ENCODE measurements at regions not wholly inside any gene's neighbourhood (a gene's known extent, or its start where the extent isn't known, plus 50 kb on each side); places are given as distances from the start of the nearest gene placed in this dataset.
"Not testable (repeated sequence)": the region's sequence is repeated elsewhere in the genome, so short reads cannot be mapped to it uniquely, and the experiment has no call there.

DNA sequence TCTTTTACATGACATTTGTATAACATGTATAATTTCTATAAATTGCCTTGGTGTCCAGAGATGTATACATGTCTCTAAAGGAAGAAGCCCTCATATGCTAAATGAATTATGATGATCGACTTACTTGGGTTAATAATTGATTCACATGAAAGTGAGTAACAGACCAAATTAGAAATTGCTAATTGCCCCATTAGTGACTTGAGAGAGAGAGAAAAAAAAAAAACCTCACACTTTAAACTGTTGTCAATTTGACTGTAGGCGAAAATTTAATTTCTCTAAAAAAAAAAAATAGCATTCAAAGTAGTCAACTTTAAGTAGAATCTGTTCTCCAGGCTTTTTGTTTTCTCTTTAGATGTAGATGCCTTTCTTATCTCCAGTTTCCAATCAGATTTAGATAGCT lies 383.3 kb downstream of the SH2D4B start:
- no peak for DNase-seq (ENCODE audit: extremely low read depth in 1 of 11, low read depth in 9 of 11, low spot score in 4 of 11)

- peak in 4 of 11 donors; percentile 39 to 49 (median 43) for DNase-seq (ENCODE audit: extremely low read depth in 1 of 11, low read depth in 9 of 11, low spot score in 4 of 11)
Measured at GRCh38 chr10:80924063-80924952, 386.6 kb downstream of the SH2D4B start.

DNA sequence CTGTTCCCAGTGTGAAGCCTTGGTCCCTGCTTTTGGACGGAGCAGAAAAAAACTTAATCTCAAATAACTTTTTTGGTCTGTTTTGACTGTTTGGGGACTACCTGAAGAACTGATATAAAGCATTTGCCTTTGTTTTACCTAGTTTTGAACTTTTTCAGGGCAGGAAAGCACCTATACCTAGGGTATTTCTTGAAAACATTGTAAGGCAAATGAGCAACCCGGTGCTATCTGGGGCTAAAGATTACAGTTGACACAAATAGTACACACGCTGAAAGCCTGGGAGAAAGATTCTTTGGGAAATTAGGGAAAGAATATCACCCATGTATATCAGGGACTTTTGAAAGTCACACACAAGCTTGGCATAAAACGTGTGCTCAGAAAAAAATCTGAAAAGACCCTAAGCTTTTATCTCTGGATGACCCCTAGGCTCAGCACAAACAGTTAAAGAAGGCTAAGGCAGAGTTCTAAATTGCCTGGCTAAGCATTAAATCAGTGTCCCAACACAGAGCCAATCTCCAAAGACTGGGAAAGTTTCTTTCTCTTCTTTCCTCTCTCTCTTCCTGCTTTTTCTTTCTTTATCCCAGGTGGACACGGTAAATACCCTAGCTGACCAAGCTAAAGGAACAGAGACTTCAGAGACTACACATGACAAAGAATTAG lies 389.8 kb downstream of the SH2D4B start:
- DNase-seq (ENCODE audit: extremely low read depth in 1 of 11, low read depth in 9 of 11, low spot score in 4 of 11): no peak

GRCh38 chr10:80938903-80939302 lies 401.2 kb downstream of the SH2D4B start:
- no peak for DNase-seq (ENCODE audit: extremely low read depth in 1 of 11, low read depth in 9 of 11, low spot score in 4 of 11)

DNA sequence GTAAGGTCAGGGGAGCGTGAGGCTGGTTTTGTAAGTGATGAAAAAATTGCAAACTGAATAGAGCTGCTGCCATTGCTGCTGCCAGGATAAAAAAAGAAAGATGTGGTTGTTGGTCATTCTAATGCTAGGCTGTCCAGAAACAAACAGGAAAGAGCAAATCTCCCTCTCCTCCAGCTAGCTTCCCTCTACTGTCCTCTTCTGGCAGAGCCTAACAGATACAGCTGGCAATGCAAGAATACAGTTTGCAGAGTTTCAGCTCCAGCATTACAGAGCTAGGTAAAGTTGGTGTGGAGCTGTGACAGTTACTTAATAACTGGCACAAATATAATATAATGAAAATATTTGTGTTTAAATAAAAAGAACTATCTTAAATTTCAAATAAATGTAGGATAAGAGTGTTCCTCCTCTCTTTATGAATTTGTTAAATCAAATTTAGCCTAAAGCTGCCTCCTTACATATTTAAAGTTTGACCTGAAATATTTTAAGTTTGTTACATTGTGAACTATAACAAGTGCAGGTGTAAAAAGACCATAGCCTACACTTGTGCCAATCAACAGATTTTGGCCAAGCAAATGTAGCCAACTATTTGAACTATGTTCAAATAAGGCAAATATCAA lies 407.7 kb downstream of the SH2D4B start:
- peak in 8 of 11 donors; percentile 7 to 48 (median 30) for DNase-seq (ENCODE audit: extremely low read depth in 1 of 11, low read depth in 9 of 11, low spot score in 4 of 11)

DNA sequence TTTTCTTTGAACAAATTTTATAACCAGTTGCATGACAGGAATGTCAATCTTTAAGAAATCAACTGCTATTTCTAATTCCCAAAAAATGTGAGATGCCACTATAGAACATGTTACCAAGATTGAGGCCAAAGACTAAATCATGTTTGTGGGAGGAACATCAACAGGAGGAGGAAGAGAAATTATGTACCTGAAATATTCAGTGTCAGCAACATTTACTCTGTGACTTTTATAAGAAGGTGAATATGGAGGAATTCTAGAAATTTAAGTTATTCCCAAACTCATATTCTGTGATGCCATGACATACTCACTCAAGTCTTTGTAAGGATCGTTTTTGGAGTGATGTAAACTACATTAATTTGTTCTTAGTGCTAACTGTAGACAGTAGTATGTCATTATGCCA lies 408.4 kb downstream of the SH2D4B start:
- DNase-seq (ENCODE audit: extremely low read depth in 1 of 11, low read depth in 9 of 11, low spot score in 4 of 11): no peak

- DNase-seq (ENCODE audit: extremely low read depth in 1 of 11, low read depth in 9 of 11, low spot score in 4 of 11): no peak
Measured at GRCh38 chr10:80946957-80947726, 409.4 kb downstream of the SH2D4B start.

GRCh38 chr10:80949785-80950184 lies 412.1 kb downstream of the SH2D4B start:
- no peak for DNase-seq (ENCODE audit: extremely low read depth in 1 of 11, low read depth in 9 of 11, low spot score in 4 of 11)

- DNase-seq (ENCODE audit: extremely low read depth in 1 of 11, low read depth in 9 of 11, low spot score in 4 of 11): no peak
Measured at GRCh38 chr10:80952436-80952835, 414.7 kb downstream of the SH2D4B start.

- DNase-seq (ENCODE audit: extremely low read depth in 1 of 11, low read depth in 9 of 11, low spot score in 4 of 11): no peak
Measured at GRCh38 chr10:80957161-80957560, 419.5 kb downstream of the SH2D4B start.

- DNase-seq (ENCODE audit: extremely low read depth in 1 of 11, low read depth in 9 of 11, low spot score in 4 of 11): no peak
Measured at GRCh38 chr10:80964179-80964578, 426.5 kb downstream of the SH2D4B start.

DNA sequence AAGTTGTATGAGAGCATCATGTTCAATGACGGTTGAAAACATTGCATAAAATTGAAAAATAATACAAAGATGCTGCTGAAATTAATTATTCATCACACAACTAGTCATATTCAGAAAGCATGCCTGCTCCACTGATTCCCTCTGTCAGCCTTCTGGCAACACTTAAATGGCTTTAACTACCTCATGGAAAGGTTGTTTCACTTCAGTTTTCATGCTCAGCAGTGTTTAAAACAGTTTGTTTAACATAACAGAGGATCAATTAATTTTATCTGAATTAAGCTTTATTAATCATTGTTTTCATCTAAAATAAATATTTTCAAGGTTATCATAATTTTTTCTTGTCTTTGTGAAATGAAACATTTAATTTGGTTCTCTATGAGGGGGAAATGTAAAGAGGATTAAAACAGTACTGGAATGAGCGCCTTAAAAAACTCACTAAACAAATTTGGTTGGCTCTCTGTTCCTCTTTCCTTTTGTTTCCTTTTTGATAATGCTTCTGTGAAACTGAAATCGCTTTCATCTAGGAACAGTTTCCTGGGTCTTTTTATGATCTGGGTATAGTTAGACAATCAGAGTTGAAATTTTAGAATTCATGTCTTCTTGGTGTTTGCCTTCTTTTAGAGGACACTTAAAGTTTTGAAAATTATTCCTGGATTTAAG lies 427.4 kb downstream of the SH2D4B start:
- DNase-seq (ENCODE audit: extremely low read depth in 1 of 11, low read depth in 9 of 11, low spot score in 4 of 11): no peak

DNA sequence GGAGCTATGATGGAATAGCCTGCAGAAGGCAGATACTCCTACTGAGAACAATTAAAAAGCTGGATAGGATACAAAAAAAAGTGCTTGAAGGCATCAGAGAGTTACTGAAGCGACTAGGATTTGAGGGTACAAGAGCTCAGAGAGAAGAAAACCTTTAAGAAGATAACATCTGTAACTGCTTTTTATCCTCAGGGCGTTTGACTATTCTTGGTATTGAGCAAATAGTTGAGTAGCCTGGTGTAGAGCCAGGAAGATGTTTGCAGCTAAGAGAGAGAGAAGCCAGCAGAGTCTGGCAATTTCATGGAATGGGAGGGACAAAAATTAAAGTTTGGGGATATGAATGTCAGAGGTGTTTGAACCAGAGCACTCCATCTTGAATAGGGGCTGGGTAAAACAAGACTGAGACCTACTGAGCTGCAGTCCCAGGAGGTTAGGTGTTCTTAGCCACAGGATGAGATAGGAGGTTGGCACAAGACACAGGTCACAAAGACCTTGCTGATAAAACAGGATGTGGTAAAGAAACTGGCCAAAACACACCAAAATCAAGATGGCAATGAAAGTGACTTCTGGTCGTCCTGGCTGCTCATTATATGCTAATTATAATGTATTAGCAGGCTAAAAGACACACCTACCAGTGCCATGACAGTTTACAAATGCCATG lies 428.8 kb downstream of the SH2D4B start:
- no peak for DNase-seq (ENCODE audit: extremely low read depth in 1 of 11, low read depth in 9 of 11, low spot score in 4 of 11)

DNA sequence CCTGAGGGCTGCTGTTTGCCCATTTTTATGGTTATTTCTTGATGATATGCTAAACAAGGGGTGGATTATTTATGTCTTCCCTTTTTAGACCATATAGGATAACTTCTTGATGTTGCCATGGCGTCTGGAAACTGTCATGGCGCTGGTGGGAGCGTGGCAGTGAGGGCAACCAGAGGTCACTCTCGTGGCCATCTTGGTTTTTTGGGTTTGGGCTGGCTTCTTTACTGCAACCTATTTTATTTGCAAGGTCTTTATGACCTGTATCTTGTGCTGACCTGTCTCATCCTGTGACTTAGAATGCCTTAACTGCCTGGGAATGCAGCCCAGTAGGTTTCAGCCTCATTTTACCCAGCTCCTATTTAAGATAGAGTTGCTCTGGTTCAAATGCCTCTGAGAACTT lies 429.7 kb downstream of the SH2D4B start:
- not testable (repeated sequence) for DNase-seq (ENCODE audit: extremely low read depth in 1 of 11, low read depth in 9 of 11, low spot score in 4 of 11)

DNA sequence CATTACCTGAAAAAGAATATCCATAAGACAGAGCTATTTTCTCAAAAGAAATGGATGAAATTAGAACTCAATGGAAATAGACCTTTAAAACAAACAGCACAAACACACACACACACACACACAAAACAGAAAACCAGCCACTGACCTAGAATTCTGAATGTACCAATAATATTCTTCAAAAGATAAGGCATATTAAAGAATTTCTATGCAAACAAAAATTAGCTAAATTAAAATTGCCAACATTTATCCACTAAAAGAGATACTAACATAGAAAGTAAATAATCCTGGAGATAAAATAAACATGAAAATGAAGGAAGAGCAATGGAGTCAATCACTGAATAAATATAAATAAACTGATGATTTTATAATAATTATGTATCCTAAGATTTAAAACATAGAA lies 431.2 kb downstream of the SH2D4B start:
- no peak for DNase-seq (ENCODE audit: extremely low read depth in 1 of 11, low read depth in 9 of 11, low spot score in 4 of 11)

- DNase-seq (ENCODE audit: extremely low read depth in 1 of 11, low read depth in 9 of 11, low spot score in 4 of 11): no peak
Measured at GRCh38 chr10:80971461-80971860, 433.8 kb downstream of the SH2D4B start.

DNA sequence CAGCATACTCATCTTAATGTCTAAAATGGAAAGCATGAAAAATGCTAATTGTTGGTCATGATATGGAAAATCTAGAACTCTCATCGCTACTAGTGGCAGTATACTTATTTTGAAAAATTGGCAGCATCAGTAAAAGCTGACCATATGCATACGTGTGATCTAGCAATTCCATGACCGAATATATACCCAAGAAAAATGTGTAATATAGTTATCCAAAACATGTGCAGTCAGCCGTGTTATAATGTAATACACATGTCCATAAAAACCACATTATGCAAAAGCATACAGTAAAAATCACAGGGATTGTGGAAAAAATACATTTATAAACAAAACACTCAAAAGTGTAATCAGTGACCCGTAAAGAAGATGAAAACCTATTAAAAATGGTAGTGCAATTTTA lies 439.0 kb downstream of the SH2D4B start:
- DNase-seq (ENCODE audit: extremely low read depth in 1 of 11, low read depth in 9 of 11, low spot score in 4 of 11): no peak

DNA sequence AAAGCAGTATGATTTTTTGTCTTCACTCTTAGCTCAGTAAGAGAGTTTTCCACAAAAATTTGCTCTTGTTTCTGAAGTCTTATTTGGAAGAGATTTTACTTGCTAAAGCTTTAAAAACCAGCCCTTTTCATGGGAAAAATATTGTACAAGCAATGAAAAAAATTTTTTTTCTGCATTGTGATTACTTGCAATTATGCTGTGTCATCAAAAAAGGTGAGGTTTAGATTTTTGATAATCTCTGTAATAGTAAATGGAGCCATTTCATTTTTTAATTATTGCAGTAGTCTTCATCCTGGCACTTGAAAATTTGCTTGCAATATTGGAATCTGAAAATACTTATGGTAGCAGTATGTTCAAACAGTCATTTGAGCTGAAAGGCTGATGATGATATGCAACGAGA lies 447.4 kb downstream of the SH2D4B start:
- DNase-seq (ENCODE audit: extremely low read depth in 1 of 11, low read depth in 9 of 11, low spot score in 4 of 11): no peak

Data from renal cortex interstitium (tissue), 11 donors.